ENCODE measurements at regions not wholly inside any gene's neighbourhood (a gene's known extent, or its start where the extent isn't known, plus 50 kb on each side); places are given as distances from the start of the nearest gene placed in this dataset.
"Not testable (repeated sequence)": the region's sequence is repeated elsewhere in the genome, so short reads cannot be mapped to it uniquely, and the experiment has no call there.

DNA sequence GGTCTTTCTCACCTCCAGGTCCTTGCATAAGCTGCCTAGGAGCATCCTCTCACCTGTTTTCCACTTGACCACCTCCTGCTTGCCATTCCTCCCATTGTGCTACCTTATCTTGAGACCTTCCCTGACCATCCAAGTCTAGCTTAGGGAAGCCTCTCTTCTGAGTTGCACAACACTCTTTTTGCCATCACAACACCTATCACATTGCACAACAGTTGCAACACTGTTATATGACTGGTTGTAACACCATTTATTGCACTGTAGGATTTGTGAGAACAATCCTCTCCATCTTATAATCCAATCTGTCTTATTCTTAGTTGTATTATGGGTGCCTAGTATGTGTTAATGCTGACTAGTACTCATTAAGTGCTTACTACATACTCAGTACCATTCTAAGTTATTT, 488.7 kb downstream of the OMA1 start:
- no peak for DNase-seq (ENCODE audit: extremely low read depth, low read depth)
- no peak overlapping the region for H3K4me3 ChIP-seq (replicated peaks; ENCODE audit: low read depth, low read length)
- TF ChIP-seq, protein P1, sequence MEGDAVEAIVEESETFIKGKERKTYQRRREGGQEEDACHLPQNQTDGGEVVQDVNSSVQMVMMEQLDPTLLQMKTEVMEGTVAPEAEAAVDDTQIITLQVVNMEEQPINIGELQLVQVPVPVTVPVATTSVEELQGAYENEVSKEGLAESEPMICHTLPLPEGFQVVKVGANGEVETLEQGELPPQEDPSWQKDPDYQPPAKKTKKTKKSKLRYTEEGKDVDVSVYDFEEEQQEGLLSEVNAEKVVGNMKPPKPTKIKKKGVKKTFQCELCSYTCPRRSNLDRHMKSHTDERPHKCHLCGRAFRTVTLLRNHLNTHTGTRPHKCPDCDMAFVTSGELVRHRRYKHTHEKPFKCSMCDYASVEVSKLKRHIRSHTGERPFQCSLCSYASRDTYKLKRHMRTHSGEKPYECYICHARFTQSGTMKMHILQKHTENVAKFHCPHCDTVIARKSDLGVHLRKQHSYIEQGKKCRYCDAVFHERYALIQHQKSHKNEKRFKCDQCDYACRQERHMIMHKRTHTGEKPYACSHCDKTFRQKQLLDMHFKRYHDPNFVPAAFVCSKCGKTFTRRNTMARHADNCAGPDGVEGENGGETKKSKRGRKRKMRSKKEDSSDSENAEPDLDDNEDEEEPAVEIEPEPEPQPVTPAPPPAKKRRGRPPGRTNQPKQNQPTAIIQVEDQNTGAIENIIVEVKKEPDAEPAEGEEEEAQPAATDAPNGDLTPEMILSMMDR (IDR thresholded peaks at IDR 0.05; ENCODE audit: low read depth, low read length, missing control alignments), result no peak

DNA sequence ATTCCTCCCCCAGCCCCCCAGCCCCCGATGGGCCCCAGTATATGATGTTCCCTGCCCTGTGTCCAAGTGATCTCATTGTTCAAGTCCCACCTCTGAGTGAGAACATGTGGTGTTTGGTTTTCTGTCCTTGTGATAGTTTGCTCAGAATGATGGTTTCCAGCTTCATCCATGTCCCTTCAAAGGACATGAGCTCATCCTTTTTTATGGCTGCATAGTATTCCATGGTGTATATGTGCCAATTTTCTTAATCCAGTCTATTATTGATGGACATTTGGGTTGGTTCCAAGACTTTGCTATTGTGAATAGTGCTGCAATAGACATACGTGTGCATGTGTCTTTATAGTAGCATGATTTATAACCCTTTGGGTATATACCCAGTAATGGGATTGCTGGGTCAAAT, 495.3 kb downstream of the OMA1 start:
- not testable (repeated sequence) for H3K4me3 ChIP-seq (replicated peaks; ENCODE audit: low read depth, low read length); DNase-seq (ENCODE audit: extremely low read depth, low read depth)

DNA sequence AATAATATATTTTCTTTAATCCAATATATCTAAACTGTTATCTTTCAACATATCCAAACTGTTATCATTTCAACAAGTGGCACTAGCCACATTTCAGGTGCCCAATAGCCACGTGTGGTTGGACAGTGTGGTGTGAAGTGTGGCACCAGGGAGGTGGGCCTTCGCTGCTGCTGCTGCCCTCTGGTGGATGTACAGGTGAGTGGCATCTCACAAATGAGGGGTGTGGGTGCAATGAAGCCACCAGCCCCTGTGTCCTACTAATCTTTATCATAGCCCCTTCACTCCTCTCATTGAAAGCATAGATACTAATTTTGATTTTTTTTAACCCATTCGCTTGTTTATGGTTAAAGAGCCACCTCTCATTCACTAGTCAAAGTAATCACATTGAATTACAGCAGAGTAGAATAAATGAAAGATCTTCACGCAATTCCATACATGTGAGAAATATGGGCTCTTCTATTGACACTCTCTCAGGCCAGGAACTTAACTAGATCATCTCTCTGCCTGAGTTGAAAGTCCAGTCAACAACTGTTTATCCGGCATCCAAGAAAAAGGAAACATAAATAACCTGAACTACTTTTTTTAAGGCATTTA, 499.2 kb downstream of the OMA1 start:
- no peak overlapping the region for H3K4me3 ChIP-seq (replicated peaks; ENCODE audit: low read depth, low read length)
- TF ChIP-seq, protein P1 (IDR thresholded peaks at IDR 0.05; ENCODE audit: low read depth, low read length, missing control alignments), result peak; percentile 84
- no peak for DNase-seq (ENCODE audit: extremely low read depth, low read depth)

DNA sequence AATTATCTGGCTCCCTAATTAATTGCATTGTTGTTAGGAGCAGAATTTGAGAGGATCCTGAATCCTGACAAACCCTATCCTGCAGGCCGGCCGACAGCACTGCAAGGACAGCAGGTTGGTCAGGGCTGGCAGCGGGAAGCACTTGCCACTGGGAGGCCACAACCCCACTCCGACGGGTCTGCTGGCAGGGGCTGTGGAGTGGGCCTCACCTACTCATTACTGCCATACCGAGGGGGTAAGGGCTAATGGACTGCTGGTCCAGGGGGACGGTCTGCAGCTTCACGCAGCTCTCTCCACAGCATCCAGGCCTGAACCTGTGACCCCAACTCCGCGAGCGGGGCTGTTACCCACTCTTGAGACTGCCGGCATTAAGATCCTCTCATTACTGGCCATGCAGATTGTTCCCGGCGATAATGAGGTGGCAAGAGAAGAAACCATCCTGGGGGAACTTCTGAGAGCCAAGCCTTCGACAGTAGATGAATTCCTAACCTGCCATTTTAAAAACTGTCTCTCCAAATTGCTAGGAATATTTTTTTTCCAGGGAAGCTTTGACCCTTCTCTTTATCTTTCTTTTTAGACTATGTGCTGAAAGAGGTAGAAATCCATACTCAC, 501.3 kb downstream of the OMA1 start:
- TF ChIP-seq, protein P1 (IDR thresholded peaks at IDR 0.05; ENCODE audit: low read depth, low read length, missing control alignments), result no peak
- H3K4me3 ChIP-seq (replicated peaks; ENCODE audit: low read depth, low read length), result no peak overlapping the region
- no peak for DNase-seq (ENCODE audit: extremely low read depth, low read depth)

DNA sequence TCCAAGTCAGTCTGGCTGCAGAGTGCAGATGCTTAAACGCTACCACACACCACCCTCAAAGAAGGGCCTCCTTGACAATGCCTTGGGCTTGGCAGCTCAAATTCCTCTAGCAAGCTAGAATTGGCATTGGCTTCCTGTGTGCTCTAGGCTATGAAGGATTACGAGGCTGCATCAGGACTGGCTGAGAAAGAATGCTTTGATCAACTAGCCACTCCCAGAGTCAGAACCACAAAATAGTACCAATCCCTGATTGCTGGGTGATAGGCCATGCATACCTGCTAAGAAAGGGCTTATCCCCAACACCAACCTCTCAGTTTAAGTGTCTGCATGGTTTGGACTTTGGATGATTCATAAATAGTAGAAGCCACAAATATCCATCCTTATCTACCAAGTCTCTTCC, 504.9 kb downstream of the OMA1 start:
- DNase-seq (ENCODE audit: extremely low read depth, low read depth), result no peak
- TF ChIP-seq, protein P1 (IDR thresholded peaks at IDR 0.05; ENCODE audit: low read depth, low read length, missing control alignments), result no peak
- H3K4me3 ChIP-seq (replicated peaks; ENCODE audit: low read depth, low read length), result no peak overlapping the region

DNA sequence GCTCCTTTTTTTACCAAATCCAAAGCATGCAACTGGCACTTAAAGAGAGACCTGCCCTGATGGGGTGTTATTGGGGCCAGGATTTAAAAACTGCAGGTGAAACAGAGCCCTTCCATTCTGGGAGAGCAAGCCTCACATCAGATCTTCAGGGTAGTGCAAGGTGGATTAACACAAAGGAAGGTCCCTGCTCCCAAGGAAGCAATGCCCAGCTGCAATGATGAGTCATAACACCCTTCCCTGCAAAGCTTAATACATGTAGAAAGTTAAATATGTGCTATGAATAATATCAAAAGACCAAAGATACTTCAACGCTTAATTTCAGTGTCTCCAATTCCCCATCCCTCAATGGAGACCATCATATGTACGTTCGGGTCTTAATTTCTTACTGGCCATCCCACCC, 508.0 kb downstream of the OMA1 start:
- no peak for DNase-seq (ENCODE audit: extremely low read depth, low read depth)
- H3K4me3 ChIP-seq (replicated peaks; ENCODE audit: low read depth, low read length), result no peak overlapping the region
- TF ChIP-seq, protein P1 (IDR thresholded peaks at IDR 0.05; ENCODE audit: low read depth, low read length, missing control alignments), result no peak

DNA sequence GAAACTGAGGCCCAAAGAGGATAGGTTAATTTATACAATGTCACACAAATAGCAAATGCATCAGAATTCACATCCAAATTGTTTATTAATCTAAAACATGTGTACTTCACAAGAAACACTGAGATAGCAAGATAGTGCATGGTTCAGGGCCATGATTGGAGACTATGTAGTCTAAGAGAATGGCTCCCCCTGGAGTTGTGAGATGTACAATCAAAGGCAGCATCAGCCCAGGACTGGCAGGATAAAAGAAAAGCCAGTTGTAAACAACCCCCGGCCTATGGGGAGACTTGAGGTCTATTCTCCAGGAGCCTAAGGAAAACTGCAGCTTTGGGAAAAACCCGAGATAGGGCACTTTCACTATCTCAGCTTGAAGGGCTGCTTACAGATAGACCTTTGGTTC, 511.0 kb downstream of the OMA1 start:
- TF ChIP-seq, protein P1 (IDR thresholded peaks at IDR 0.05; ENCODE audit: low read depth, low read length, missing control alignments), result peak; percentile 41
- DNase-seq (ENCODE audit: extremely low read depth, low read depth), result peak; percentile 12
- no peak overlapping the region for H3K4me3 ChIP-seq (replicated peaks; ENCODE audit: low read depth, low read length)

Measured in HFF-Myc (cell line).